ENCODE measurements at regions not wholly inside any gene's neighbourhood (a gene's known extent, or its start where the extent isn't known, plus 50 kb on each side); places are given as distances from the start of the nearest gene placed in this dataset.

DNA sequence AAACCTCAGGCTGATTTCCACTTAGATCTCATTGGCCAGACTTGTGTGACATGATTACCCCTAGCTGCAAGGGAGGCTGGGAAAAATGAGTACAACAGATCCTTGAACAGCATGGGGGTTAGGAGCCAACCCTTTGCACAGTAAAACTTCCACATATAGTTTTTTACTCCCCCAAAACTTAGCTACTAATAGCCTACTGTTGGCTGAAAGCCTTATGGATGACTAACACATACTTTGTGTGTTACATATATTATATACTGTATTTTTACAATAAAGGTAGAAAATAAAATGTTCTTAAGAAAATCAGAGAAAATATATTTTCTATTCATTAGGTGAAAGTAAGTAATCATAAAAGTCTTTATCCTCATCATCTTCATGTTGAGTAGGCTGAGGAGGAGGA, 217.4 kb downstream of the NMUR2 start:
- H3K4me3 ChIP-seq (ENCODE audit: low read depth, low read length), result no peak overlapping the region
- TF ChIP-seq, protein P1, sequence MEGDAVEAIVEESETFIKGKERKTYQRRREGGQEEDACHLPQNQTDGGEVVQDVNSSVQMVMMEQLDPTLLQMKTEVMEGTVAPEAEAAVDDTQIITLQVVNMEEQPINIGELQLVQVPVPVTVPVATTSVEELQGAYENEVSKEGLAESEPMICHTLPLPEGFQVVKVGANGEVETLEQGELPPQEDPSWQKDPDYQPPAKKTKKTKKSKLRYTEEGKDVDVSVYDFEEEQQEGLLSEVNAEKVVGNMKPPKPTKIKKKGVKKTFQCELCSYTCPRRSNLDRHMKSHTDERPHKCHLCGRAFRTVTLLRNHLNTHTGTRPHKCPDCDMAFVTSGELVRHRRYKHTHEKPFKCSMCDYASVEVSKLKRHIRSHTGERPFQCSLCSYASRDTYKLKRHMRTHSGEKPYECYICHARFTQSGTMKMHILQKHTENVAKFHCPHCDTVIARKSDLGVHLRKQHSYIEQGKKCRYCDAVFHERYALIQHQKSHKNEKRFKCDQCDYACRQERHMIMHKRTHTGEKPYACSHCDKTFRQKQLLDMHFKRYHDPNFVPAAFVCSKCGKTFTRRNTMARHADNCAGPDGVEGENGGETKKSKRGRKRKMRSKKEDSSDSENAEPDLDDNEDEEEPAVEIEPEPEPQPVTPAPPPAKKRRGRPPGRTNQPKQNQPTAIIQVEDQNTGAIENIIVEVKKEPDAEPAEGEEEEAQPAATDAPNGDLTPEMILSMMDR (IDR thresholded peaks at IDR 0.05; ENCODE audit: insufficient read depth, low read depth, low read length, missing control alignments), result no peak
- no peak for DNase-seq (ENCODE audit: low read depth)

GRCh38 chr5:152185547-152186245, 219.4 kb downstream of the NMUR2 start:
- TF ChIP-seq, protein P1 (IDR thresholded peaks at IDR 0.05; ENCODE audit: insufficient read depth, low read depth, low read length, missing control alignments), result no peak
- no peak for DNase-seq (ENCODE audit: low read depth)
- H3K4me3 ChIP-seq (ENCODE audit: low read depth, low read length), result no peak overlapping the region

- no peak for DNase-seq (ENCODE audit: low read depth)
- H3K4me3 ChIP-seq (ENCODE audit: low read depth, low read length), result no peak overlapping the region
- TF ChIP-seq, protein P1 (IDR thresholded peaks at IDR 0.05; ENCODE audit: insufficient read depth, low read depth, low read length, missing control alignments), result no peak
Measured at GRCh38 chr5:152184266-152184665, 220.8 kb downstream of the NMUR2 start.

DNA sequence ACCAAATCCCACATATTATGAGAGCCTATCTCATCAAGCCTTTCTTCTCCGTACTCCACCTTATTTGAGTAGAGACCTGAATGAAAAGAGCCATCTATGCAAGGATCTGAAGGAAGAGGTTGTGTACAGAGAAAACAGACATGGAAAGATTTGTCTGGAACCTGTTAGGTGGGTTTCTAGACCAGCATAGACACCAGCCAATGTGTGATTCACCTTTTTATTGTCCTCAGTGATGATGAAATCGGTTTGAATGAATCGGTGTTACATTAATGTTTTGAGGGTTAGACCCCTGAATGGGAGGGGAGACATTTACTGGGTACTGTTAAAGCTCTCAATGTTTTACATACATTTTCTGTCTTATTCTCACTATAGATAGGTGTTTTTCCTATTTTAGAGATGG, 223.6 kb downstream of the NMUR2 start:
- no peak for DNase-seq (ENCODE audit: low read depth)
- H3K4me3 ChIP-seq (ENCODE audit: low read depth, low read length), result no peak overlapping the region
- TF ChIP-seq, protein P1 (IDR thresholded peaks at IDR 0.05; ENCODE audit: insufficient read depth, low read depth, low read length, missing control alignments), result no peak

DNA sequence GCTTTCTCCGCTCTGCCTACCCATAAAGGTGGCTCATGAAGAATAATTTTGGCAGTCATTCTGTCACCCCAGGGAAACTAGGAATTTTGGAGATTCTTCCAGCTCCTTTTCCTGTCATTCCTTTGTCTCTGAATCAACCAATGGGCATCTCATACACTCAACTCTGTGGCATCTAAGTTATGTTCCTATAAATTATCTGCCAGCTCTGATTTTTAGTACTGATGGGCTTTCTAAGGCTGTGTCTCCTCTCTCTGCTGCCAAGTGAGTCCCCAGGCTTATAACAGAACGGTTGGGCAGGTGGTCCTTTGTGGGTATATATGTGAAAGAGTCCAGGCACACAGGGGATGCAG, 226.8 kb downstream of the NMUR2 start:
- no peak overlapping the region for H3K4me3 ChIP-seq (ENCODE audit: low read depth, low read length)
- no peak for DNase-seq (ENCODE audit: low read depth)
- TF ChIP-seq, protein P1 (IDR thresholded peaks at IDR 0.05; ENCODE audit: insufficient read depth, low read depth, low read length, missing control alignments), result no peak

GRCh38 chr5:152177626-152178349, 227.3 kb downstream of the NMUR2 start:
- H3K4me3 ChIP-seq (ENCODE audit: low read depth, low read length), result no peak overlapping the region
- TF ChIP-seq, protein P1 (IDR thresholded peaks at IDR 0.05; ENCODE audit: insufficient read depth, low read depth, low read length, missing control alignments), result no peak
- no peak for DNase-seq (ENCODE audit: low read depth)

All from GM12865 (cell line).